ENCODE measurements at regions not wholly inside any gene's neighbourhood (a gene's known extent, or its start where the extent isn't known, plus 50 kb on each side); places are given as distances from the start of the nearest gene placed in this dataset.

DNA sequence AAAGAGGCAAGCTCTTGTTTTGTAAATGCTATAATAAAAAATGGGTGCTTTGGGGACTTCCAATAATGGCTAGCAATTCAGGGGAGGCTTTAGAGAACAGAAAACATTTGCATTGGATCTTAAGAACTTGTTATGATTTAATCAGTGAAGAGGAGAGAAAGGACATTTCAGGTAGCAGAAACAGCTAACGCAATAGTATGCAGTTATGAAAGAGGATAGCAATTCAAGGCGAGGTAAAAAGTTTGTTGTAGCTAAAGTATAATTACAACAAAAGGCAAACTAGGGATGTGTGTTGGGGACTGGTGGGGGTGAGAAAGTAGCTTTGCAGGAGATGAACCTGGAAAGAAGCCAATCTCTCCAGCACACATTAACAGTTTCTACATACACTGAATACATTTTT lies 558.7 kb upstream of the SEMA6D start:
- DNase-seq (ENCODE audit: low read depth in 2 of 3, low spot score in 2 of 3), result no peak

DNA sequence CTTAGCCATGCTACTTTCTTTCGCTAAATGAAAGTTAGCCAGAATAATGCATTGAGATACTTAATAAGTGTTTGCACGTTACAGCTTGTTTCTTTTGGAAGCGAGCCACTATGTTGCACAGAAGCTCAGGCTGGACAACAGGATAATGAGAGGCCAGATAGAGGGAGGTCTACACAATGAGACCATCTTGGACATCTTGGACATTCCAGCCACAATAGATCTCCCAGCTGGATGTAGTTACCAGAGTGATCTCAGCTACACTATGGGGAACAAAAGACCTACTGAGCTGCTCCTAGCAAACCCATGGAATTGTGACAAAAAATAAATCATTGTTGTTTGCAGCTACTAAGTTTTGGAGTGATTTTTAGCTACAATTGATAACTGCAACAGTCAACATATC lies 540.1 kb upstream of the SEMA6D start:
- DNase-seq (ENCODE audit: low read depth in 2 of 3, low spot score in 2 of 3), result no peak

DNA sequence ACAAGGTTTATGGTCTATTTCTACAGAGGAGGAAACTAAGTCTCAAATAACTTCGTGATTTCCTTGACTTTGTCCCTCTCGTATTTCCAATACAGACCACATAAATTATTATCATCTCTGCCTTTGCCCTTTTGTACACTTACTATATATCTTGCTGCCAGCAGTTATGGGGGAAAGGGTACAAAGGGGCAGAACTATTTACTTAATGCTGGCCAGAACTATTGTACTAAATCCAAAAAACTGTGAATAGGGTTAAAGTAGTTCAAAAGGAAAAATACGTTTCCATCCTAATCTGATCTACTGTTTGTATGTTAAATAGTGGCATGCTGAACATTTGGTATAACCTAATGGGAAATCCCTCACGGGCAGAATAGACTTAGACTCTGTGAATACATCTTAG lies 537.3 kb upstream of the SEMA6D start:
- no peak for DNase-seq (ENCODE audit: low read depth in 2 of 3, low spot score in 2 of 3)

DNA sequence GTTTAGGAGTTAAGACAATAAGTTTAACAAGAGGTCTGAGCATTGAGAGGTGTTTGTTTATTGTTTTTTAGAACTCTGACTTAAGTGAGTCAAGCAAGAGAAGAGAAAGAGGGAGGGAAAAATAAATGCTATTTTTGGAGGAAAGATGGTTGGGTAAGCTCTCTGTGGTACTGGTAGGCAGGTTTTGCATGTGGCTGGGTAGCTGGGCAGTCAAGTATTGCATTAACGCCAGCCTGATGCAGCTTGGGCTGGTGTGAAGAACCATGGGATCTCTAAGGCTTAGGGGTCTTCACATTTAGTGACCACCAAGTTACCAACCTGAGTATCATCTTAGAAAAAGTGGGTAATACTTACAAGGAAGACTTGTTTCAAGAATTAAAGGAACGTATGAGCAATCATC lies 534.5 kb upstream of the SEMA6D start:
- no peak for DNase-seq (ENCODE audit: low read depth in 2 of 3, low spot score in 2 of 3)

DNA sequence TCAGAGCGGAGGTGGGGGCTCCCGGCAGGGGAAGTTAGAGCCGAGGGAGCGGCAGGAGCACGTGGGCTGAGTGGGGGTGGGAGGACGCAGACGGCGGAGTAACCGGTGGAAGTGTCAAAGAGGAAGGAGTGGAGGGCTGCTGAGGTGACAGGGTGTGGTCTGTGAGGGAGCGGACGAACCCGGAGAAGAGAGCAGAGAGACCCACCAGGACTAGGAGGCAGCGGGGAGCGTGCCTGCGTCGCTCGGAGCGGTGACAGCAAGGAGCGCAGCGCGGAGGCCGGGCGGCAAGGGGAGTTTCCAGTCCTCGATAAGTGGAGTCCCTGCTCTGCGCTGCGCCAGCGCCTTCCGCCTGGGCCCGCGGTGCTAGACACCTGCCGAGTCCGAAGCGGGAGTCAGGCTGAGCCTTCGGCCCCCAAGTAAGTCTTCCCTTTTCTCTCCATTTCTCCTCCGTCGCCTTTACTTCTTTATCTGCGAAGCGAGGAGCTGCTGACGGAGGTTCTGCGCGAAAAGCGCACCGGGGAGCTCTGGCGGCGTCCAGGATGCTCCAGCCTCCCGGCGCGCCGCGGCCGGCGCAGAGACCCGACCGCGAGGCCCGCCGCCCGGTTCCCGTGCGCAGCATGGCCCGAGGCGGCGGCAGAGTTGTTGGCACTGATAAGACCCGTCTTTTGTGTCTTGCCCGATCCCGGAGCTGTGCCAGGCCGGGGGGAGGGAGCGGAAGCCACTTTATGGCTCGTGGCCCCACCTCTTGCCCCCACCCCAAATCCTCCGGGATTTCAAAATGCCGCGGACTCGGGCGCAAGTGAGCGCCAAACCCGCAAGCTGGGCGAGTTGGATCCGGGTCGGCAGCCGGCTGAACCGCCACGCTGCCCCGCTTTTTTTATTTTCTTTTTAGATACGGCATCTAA lies 533.0 kb upstream of the SEMA6D start:
- DNase-seq (ENCODE audit: low read depth in 2 of 3, low spot score in 2 of 3), result peak in 2 of 3 donors; percentile 41 to 44

DNA sequence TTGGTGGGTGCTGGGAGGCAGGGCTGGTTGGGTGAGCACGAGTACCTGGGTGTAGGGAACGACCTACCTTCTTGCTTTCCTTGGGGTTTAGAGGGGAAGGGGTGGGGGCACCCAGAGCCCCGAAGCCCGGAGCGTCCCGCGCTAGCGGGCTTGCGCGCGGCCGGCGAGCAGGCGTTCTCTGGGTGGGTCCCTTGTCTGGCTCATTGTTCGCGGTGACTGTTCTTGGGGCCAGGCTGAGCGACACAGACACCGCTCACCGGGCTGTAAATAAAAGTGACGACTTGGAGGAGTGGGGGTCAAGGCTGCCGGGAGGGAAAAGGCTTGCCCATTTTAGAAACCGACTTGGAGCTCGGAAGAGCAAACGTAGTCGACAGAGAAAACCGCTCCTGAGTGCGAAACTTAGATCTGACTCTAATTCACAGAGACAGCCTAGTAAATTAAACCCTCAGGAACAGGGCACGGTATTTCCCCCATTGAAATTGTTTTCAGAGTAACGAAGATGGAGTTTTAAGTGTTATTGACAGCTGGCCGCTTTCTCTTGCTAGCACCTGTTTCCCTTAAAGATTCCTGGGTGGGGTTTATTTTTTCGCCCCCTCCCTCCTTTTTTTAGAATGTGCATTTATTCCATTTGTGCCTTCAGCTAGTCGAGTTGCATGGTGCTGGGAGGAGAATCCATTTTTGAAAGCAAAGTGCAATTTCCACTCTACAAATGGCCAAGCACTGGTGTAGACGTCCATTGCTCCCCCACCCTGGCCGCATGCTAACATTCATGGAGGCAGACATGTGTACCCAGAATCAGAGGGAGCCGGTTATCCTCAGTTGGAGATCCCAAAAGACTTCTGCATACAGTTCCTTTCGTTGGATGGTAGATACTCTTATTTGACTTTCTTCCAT lies 532.1 kb upstream of the SEMA6D start:
- peak in 2 of 3 donors; percentile 9 to 15 for DNase-seq (ENCODE audit: low read depth in 2 of 3, low spot score in 2 of 3)

DNA sequence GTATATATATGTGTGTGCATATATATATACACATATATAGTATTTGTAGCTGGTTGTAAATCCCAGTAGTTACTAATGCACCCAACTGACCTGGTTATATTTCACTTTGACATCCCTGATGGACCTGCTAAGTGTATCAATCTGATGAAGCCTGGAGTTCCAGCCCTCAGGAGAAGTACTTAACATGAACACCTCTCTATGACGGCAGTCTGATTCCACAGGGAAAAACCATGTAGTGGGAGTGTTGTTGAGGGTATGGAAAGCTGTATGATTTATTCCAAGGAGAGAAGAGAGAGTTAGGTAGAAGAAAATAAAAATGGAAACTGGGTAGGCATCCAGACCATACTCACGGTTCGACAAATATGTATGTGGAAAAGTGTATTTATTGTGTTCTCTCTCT lies 531.2 kb upstream of the SEMA6D start:
- DNase-seq (ENCODE audit: low read depth in 2 of 3, low spot score in 2 of 3), result no peak

DNA sequence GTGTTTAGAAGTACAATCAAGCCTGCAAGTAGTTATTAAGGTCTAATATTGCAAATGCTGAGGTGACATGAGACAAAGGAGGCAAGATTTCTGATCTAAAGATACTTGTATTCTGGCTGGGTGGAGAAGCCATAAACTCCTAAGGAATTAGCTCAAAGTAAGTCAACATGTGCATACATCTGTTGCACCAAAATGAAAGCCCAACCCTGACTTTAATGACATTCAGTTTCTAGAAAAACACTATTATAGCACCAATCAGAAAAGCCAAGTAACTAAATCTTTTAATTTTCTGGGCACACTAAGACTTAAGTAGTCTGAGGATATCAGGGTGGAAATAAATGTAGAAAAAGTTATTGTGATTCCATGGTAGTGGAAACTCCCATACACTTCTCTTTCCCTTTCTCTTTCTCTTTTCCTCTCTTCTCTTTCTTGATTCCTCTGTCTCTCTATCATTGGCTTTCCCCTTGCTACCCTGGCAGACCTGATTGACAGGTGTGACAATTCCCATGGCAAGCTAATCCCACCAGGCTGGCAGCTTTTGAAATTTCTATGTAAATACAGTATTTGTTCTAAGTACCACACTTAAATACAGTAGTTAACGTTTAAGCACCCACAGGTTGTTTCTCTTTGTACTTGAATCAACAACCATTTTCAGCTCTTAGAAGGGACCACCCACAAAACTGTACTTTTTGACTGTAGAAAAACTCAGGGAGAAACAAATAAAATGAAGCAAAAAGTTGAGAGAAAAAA lies 528.4 kb upstream of the SEMA6D start:
- DNase-seq (ENCODE audit: low read depth in 2 of 3, low spot score in 2 of 3), result no peak

DNA sequence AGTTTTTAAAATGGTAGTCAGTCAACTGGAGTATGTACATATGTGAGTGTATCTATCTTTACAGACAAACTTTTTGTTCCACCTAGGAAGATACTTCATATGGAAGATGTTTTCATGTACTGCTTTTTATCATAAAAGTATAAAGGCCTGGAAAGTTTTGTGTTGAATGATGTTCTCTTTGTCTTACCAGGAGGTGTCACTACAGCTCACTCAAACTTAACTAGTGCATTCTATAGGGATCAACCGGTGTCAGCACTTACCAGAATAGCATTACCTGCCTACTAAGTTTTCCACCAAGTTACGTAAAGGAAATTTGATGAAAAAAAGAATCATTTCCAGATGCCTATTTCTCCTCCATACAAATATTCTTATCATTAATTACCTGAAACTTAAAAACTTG lies 522.6 kb upstream of the SEMA6D start:
- DNase-seq (ENCODE audit: low read depth in 2 of 3, low spot score in 2 of 3), result peak in 2 of 3 donors; percentile 9 to 40

DNA sequence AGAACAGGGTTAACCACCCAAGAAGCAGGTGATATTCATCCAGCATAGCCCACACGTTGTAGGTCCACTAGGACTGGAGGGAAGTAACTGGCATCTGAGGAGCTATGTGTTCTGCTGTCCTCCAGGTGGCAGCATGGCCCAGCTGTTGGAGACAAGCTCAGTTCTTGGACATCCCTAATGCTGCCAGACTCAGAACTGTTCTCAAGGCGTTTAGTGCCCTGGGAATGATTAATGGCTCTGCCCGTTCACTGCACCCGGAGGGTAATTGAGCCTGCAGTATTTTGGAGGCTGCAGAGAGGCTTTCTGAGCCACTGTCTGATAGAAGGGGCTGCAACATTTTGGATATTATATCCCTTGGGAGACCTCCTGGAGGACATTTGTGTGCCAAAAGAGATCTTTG lies 521.3 kb upstream of the SEMA6D start:
- peak in 2 of 3 donors; percentile 70 to 82 for DNase-seq (ENCODE audit: low read depth in 2 of 3, low spot score in 2 of 3)

DNA sequence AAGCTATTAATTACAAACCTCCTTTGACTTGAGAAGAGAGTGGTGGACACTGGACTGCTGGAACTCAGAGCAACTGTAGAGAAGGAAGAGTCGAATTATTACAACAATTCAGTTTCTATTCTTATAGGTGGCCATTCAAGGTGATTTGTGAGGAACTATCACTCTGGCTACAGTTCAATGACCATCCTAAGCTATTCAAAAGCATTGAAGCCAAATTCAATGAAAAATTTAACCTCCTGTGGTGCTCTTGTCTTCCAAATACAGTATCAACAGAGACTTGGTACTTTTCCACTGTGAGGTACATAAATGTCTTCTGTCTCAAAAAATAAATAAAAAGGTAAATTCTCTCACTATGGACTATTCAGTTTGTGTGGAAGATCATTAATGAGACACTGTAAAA lies 513.3 kb upstream of the SEMA6D start:
- DNase-seq (ENCODE audit: low read depth in 2 of 3, low spot score in 2 of 3), result no peak

DNA sequence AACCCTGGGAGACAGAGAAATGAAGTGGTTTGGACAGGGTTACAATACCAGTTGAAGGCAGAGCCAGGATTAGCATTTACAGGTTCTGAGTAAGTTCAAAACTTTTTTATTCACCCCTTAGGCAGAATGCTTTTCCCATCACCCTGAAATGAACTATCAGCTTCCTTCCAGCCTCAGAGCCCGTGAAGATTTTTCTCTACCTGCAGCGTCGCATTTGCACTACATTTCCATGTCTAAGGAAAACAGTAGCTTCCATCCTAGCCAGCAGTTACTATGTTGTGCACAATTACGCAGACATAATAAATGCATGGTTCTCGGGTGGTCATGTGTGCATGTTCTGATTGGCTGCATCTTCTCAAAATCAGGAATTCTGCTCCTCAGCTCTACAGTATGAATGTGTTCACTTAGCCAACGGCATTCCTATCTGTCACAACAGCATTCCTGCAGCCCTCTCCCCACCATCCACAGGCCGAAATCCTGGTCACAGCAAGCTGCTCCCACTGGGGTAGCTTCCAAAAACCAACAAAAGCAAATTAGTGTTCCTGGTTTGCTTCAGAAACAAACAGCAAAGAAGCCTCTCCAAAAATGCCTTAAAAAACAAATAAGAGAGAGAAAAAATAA lies 510.8 kb upstream of the SEMA6D start:
- DNase-seq (ENCODE audit: low read depth in 2 of 3, low spot score in 2 of 3), result no peak

DNA sequence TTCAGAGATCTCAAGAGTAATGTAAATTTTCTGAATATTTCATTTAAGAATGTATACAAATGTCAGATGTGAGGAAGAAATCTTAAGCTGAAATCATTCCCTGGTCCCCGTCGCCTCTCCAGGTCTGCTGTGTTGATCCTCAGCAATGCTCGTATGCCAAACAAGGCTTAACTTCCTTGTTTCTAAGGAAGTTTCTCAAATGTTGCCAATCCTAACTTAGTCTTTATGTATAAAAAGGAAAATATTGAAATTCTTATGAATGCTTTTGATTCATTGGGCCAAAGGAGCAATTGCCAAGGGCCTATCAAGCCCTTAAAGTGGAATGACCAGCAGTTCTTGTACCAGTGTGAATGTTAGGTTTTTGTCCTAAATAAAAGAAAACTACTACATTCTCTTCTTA lies 507.7 kb upstream of the SEMA6D start:
- DNase-seq (ENCODE audit: low read depth in 2 of 3, low spot score in 2 of 3), result no peak

DNA sequence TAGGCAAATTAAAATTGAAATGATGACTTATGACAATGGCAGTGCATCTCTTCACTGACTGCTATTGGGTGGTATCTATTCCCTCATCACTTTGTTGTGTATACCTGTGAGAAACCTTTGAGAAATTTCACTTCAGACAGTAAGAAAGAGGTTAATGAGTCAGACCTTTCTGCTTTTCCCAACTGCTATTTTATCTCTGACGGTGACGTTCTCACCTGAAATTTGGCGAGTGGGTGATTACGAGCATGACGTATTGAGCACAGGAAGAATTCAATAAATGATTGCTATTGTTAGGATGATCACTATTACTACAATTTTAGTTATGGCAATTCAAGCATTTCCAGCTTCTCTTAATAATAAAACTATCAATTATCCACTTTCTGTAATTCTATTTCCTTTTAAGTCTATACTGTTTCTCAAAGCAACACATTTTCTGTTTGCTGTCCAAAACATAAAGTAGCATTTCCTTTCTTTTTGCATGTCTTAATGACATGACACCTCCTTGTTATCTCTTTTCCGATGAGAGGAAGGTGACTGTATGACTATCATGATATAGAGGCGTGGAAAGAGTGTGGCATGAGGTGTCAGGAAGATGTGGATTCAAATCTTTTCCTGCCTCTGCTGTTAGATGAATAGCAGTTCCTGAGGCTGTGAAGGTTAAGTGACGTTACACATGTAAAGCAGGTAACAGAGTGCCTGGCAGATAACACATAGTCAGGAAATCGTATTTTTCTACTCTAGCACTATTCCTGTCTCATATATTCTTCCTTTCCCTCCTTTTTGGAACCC lies 504.9 kb upstream of the SEMA6D start:
- DNase-seq (ENCODE audit: low read depth in 2 of 3, low spot score in 2 of 3), result no peak

DNA sequence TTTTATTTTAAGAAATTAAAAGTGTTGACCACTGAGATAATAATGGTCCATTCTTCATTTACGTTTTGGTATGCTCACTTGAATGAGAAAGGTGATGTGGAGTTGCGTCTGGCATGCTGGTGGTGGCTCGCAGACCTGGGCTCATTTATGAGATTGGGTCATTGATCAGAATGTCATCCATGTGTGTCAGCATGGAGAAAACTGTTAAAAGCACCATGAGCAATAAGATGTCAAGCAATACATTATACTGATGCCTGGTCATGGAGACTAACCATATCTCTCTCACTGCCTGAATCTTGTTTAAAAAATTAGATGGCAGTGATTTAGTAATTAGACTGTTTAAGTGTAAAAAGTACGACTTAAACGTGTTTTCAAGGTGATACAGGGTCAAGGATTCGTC lies 503.4 kb upstream of the SEMA6D start:
- no peak for DNase-seq (ENCODE audit: low read depth in 2 of 3, low spot score in 2 of 3)

DNA sequence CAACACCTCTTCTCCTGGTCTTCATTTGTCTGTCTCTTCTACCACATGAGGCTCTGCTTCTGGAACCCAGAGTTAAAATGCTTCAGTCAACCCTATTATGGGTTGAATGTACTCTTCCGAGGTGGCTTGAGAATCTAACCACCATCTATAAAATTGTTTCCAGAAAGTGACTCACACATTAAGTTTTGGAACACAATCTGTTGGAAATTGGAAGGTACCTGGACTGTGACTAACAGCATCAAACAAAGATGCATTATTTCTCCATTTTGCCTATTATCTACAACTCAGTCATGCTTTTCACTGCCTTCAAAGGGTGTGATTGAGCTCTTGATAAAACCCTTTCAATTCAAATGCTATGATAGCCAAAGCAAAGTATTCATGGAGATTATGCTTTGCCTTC lies 499.0 kb upstream of the SEMA6D start:
- no peak for DNase-seq (ENCODE audit: low read depth in 2 of 3, low spot score in 2 of 3)

DNA sequence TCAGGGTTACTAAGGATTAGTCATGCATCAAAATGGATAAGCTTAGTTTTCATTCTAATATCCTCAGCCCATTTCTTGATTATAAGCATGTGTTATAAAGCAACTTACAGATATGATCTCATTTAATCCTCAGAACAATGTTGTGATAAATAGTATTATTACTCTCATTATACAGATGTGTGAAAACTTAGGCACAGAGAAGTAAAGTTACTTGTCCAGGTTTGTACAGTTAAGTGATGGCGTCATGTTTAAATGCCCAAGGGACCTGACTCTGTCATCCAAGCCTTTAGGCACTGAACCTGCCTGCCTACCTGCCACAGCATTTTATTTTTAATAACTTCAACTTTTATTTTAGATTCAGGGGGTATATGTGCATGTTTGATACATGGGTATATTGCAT lies 472.9 kb upstream of the SEMA6D start:
- no peak for DNase-seq (ENCODE audit: low read depth in 2 of 3, low spot score in 2 of 3)

DNA sequence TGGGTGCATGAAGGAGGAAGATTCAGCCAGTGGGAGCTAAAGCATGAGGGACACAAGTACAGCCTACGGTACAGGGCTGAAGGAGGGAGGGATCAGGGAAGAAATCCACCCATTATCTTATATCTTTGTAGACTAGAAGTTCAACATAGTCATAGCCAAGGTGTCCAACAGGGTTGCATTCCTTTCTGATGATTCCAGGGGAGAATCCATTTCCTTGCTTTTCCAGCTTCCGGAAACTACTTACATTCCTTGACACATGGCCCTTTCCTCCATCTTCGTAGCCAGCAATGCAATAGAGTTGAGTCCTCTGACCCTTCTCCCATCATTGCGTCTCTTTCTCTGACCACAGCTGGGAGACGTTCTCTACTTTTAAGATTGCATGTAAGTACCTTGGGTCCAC lies 471.0 kb upstream of the SEMA6D start:
- DNase-seq (ENCODE audit: low read depth in 2 of 3, low spot score in 2 of 3), result no peak

DNA sequence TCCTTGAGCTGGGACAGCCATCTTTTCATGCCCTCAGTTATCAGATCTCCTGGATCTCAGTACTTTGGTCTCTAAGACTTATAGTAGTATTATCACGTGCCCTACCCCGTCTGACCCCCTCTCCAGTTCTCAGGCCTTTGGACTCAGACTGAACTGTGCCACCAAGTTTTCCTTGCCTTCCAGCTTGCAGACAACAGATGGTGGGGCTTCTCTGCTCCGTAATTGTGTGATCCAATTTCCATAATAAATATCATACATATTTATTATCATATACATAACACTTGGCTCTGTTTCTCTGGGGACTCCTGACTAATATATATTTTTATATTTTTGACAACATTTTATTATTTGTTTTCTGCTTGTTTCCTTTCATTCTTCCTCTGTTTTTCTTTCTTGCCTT lies 458.8 kb upstream of the SEMA6D start:
- DNase-seq (ENCODE audit: low read depth in 2 of 3, low spot score in 2 of 3), result no peak

DNA sequence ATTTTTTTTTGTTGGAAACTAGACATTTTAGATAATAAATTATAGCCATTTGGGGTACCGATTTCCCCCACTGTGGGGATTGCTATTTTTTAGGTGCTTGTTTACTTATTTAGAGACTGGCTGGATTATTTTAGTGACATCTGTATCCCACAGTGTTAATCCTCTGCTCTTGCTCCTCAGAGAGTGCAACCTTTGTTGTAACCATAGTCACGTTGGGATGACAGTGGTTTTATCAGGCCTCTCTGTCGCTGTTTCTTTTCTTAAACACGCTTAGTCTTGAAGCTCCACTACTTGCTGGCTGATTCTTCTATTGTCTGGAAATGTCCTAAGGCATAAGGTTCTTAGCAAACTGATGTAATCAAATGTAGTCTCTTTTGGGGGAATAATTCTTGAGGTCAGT lies 451.6 kb upstream of the SEMA6D start:
- no peak for DNase-seq (ENCODE audit: low read depth in 2 of 3, low spot score in 2 of 3)
